ENCODE measurements at regions not wholly inside any gene's neighbourhood (a gene's known extent, or its start where the extent isn't known, plus 50 kb on each side); places are given as distances from the start of the nearest gene placed in this dataset.

DNA sequence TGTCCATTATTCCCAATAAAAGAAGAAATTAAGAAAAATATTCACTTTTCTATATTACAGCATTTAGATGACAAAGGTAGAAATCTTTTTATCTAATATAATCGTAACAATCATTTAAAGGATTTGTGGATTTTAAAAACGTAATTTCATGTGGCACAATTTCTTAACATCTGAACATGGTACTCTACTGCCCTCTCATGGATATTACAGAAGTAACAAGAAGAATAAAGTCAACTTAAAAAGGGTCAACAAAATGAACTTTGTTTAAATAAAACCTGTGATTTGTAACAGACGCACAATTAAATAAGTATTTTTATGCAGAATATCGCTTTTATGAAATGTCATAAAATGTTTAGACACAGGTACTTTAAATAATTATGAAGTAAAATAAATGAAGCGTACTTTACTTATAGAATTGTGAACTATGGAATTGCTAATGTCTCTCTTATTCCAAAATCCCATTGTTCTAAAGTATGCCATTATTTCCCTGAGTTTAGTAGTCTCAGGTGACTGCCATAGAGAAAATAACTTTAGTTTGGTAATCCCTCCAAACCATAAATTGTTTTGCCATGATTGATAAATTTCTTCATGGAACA lies 366.8 kb upstream of the ZNF385D start:
- H3K4me1 ChIP-seq: peaks cover 0 to 13% (median 0%) of the 10 kb centered on the region in 4 donors
- H3K9me3 ChIP-seq: no peaks in the 10 kb centered on the region
- no peaks in the 10 kb centered on the region for H3K36me3 ChIP-seq
- no peak overlapping the region for H3K4me3 ChIP-seq
- DNase-seq: no peak
- intact Hi-C loops (cut with DNase I; ENCODE audit: low total_unique reads): no loop called here
- H3K27ac ChIP-seq: no peak overlapping the region
- peak; percentile 58 to 67 for TF ChIP-seq CTCF (IDR thresholded peaks at IDR 0.05)
- H3K27me3 ChIP-seq: no peaks in the 10 kb centered on the region

DNA sequence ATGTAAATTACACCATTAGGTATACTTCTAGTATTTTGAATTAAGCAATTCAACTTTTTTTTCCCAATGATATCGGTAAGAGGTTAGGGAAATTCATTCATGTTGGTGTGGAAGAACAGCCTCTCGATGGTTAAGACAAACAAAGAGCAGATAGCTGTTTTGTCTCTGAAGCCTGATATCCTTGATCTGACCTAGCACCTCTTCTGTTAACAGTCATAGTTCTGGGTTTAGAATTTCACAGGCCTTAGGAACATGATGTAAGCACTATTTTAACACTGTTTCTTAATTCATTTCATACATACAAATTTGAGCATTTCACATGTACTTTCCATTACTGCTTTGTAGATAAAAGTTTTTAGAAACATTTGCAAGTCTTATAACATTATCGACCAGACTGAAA lies 367.5 kb upstream of the ZNF385D start:
- Histone ChIP-seq H3K4me1 (peaks cover 0 to 13% (median 0%) of the 10 kb centered on the region in 4 donors), H3K27me3 (no peaks in the 10 kb centered on the region), H3K9me3 (no peaks in the 10 kb centered on the region), H3K4me3 (no peak overlapping the region), H3K27ac (no peak overlapping the region), H3K36me3 (no peaks in the 10 kb centered on the region)
- intact Hi-C loops (cut with DNase I; ENCODE audit: low total_unique reads): no loop called here
- DNase-seq: no peak
- no peak for TF ChIP-seq CTCF (IDR thresholded peaks at IDR 0.05)

DNA sequence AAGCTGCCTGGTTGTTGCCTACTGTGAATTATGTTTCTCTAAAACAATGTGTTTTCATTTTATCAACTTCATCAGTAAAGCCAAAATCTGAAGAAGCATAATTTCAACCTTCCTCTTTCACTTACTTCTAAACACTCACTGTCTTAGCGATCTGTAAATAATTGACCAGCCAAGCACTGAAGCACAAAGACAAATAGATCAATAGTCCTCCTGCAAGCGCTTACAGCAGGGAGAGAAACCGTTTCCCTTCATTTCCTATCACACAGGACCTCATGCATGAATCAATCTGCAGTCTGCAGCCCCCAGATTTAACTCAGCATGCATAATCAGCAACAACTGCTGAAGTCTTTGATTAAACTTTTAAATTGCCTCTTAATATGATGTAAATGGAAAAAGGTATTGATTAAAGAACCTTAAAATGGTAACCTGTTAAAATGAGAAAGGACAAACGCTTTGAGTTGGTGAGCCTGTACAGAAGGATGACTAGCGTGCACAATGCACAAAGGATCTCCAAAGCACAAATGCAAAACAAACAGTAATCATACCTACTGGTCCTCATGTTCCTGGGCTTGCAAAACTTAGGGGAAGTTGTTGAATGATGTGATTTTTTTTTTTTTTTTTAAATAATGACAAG lies 370.2 kb upstream of the ZNF385D start:
- no peak overlapping the region for H3K27ac ChIP-seq
- no peaks in the 10 kb centered on the region for H3K36me3 ChIP-seq
- no peaks in the 10 kb centered on the region for H3K27me3 ChIP-seq
- no peaks in the 10 kb centered on the region for H3K9me3 ChIP-seq
- H3K4me3 ChIP-seq: no peak overlapping the region
- TF ChIP-seq CTCF (IDR thresholded peaks at IDR 0.05): no peak
- peaks cover 0 to 13% (median 0%) of the 10 kb centered on the region in 4 donors for H3K4me1 ChIP-seq
- intact Hi-C loops (cut with DNase I; ENCODE audit: low total_unique reads): no loop called here
- no peak for DNase-seq

DNA sequence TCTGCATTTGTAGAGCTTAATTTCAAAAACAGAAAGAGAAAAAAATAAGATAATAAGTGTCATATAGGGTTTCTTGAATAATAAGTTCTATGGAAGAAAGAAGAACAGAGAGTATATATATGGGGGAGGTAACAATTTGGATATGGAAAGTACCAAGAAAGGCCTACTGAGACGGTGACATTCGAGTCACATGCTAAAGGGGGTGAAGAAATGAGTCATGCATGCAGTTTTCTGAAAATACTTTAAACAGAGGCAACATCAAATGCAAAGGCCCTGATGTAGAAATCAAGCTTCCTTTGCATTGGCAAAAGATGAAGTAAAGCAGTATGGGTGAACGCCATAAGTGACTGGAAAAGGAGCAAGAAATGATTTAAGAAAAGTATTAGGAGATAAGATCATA lies 371.6 kb upstream of the ZNF385D start:
- H3K27ac ChIP-seq: no peak overlapping the region
- H3K4me1 ChIP-seq: peaks cover 0 to 1% (median 0%) of the 10 kb centered on the region in 4 donors
- no peak for TF ChIP-seq CTCF (IDR thresholded peaks at IDR 0.05)
- no peaks in the 10 kb centered on the region for H3K27me3 ChIP-seq
- no peak overlapping the region for H3K4me3 ChIP-seq
- intact Hi-C loops (cut with DNase I; ENCODE audit: low total_unique reads): no loop called here
- DNase-seq: no peak
- no peaks in the 10 kb centered on the region for H3K36me3 ChIP-seq
- H3K9me3 ChIP-seq: no peaks in the 10 kb centered on the region

- DNase-seq: no peak
- Histone ChIP-seq H3K36me3 (no peaks in the 10 kb centered on the region), H3K27me3 (no peaks in the 10 kb centered on the region), H3K4me1 (no peaks in the 10 kb centered on the region), H3K9me3 (no peaks in the 10 kb centered on the region), H3K4me3 (no peak overlapping the region), H3K27ac (no peak overlapping the region)
- no peak for TF ChIP-seq CTCF (IDR thresholded peaks at IDR 0.05)
- intact Hi-C loops (cut with DNase I; ENCODE audit: low total_unique reads): no loop called here
Observed at GRCh38 chr3:22129101-22129500, 378.1 kb upstream of the ZNF385D start.

Data from tibial artery (tissue), 4 donors.